ENCODE measurements at regions not wholly inside any gene's neighbourhood (a gene's known extent, or its start where the extent isn't known, plus 50 kb on each side); places are given as distances from the start of the nearest gene placed in this dataset.

- H3K9ac ChIP-seq (ENCODE audit: low read depth in 1 of 2, low read length in 2 of 2): no peak overlapping the region
- WGBS: 47% methylated on average over 1 of the region's 1 CpG
- H3K36me3 ChIP-seq (ENCODE audit: control insufficient read depth in 4 of 4, insufficient read depth in 3 of 4, low read depth in 1 of 4, low read length in 3 of 4): no peaks in the 10 kb centered on the region
- peaks cover 0 to 3% (median 0%) of the 10 kb centered on the region in 4 donors for H3K27me3 ChIP-seq (ENCODE audit: control insufficient read depth in 4 of 4, insufficient read depth in 4 of 4, low read length in 3 of 4)
- H3K4me1 ChIP-seq (ENCODE audit: control insufficient read depth in 4 of 4, insufficient read depth in 4 of 4, low read length in 3 of 4): no peaks in the 10 kb centered on the region
- no peak for DNase-seq (ENCODE audit: low spot score)
- H3K27ac ChIP-seq (ENCODE audit: low read depth in 1 of 2, low read length in 2 of 2): no peak overlapping the region
- TF ChIP-seq HNF4A (conservative IDR thresholded peaks at IDR 0.05) (no peak), CTCF (IDR thresholded peaks at IDR 0.05; ENCODE audit: low read depth, low read length, missing input control) (no peak), RXRA (IDR thresholded peaks at IDR 0.05) (no peak), FOXA1 (IDR thresholded peaks at IDR 0.05) (no peak), ATF3 (IDR thresholded peaks at IDR 0.05) (no peak), SP1 (IDR thresholded peaks at IDR 0.05) (no peak), TAF1 (conservative IDR thresholded peaks at IDR 0.05) (no peak), YY1 (IDR thresholded peaks at IDR 0.05) (no peak), GABPA (IDR thresholded peaks at IDR 0.05 in 1 of 2, conservative IDR thresholded peaks at IDR 0.05 in 1 of 2) (no peak), REST (IDR thresholded peaks at IDR 0.05) (no peak), JUND (IDR thresholded peaks at IDR 0.05) (no peak)
- no peaks in the 10 kb centered on the region for H3K9me3 ChIP-seq (ENCODE audit: control insufficient read depth in 4 of 4, low read length in 3 of 4)
- H3K4me3 ChIP-seq (ENCODE audit: low read depth in 1 of 3, low read length in 3 of 3): no peak overlapping the region
Observed at GRCh38 chr12:91507754-91508153, 325.1 kb upstream of the DCN start.

- H3K9ac ChIP-seq (ENCODE audit: low read depth in 1 of 2, low read length in 2 of 2): no peak overlapping the region
- H3K27me3 ChIP-seq (ENCODE audit: control insufficient read depth in 4 of 4, insufficient read depth in 4 of 4, low read length in 3 of 4): peaks cover 0 to 3% (median 0%) of the 10 kb centered on the region in 4 donors
- H3K36me3 ChIP-seq (ENCODE audit: control insufficient read depth in 4 of 4, insufficient read depth in 3 of 4, low read depth in 1 of 4, low read length in 3 of 4): no peaks in the 10 kb centered on the region
- no peaks in the 10 kb centered on the region for H3K4me1 ChIP-seq (ENCODE audit: control insufficient read depth in 4 of 4, insufficient read depth in 4 of 4, low read length in 3 of 4)
- H3K4me3 ChIP-seq (ENCODE audit: low read depth in 1 of 3, low read length in 3 of 3): no peak overlapping the region
- DNase-seq (ENCODE audit: low spot score): no peak
- no peaks in the 10 kb centered on the region for H3K9me3 ChIP-seq (ENCODE audit: control insufficient read depth in 4 of 4, low read length in 3 of 4)
- TF ChIP-seq EGR1 (IDR thresholded peaks at IDR 0.05; ENCODE audit: low read depth in 2 of 2): no peak
- no peak for TF ChIP-seq GABPA (IDR thresholded peaks at IDR 0.05 in 1 of 2, conservative IDR thresholded peaks at IDR 0.05 in 1 of 2)
- TF ChIP-seq SP1 (IDR thresholded peaks at IDR 0.05): no peak
- TF ChIP-seq NR2F2 (IDR thresholded peaks at IDR 0.05): no peak
- no peak for TF ChIP-seq RAD21 (IDR thresholded peaks at IDR 0.05)
- TF ChIP-seq FOXA1 (IDR thresholded peaks at IDR 0.05): no peak
- H3K27ac ChIP-seq (ENCODE audit: low read depth in 1 of 2, low read length in 2 of 2): no peak overlapping the region
- WGBS: 78% methylated on average over 2 of the region's 2 CpGs
Observed at GRCh38 chr12:91506452-91506851, 323.8 kb upstream of the DCN start.

- DNase-seq (ENCODE audit: low spot score): no peak
- H3K27me3 ChIP-seq (ENCODE audit: control insufficient read depth in 4 of 4, insufficient read depth in 4 of 4, low read length in 3 of 4): peaks cover 0 to 3% (median 0%) of the 10 kb centered on the region in 4 donors
- no peak overlapping the region for H3K9ac ChIP-seq (ENCODE audit: low read depth in 1 of 2, low read length in 2 of 2)
- no peak overlapping the region for H3K4me3 ChIP-seq (ENCODE audit: low read depth in 1 of 3, low read length in 3 of 3)
- H3K27ac ChIP-seq (ENCODE audit: low read depth in 1 of 2, low read length in 2 of 2): no peak overlapping the region
- H3K9me3 ChIP-seq (ENCODE audit: control insufficient read depth in 4 of 4, low read length in 3 of 4): no peaks in the 10 kb centered on the region
- H3K36me3 ChIP-seq (ENCODE audit: control insufficient read depth in 4 of 4, insufficient read depth in 3 of 4, low read depth in 1 of 4, low read length in 3 of 4): no peaks in the 10 kb centered on the region
- H3K4me1 ChIP-seq (ENCODE audit: control insufficient read depth in 4 of 4, insufficient read depth in 4 of 4, low read length in 3 of 4): no peaks in the 10 kb centered on the region
- no peak for TF ChIP-seq SP1 (IDR thresholded peaks at IDR 0.05)
- no peak for TF ChIP-seq MAX (IDR thresholded peaks at IDR 0.05)
- TF ChIP-seq HNF4G (IDR thresholded peaks at IDR 0.05): no peak
- TF ChIP-seq HNF4A (conservative IDR thresholded peaks at IDR 0.05): no peak
- TF ChIP-seq FOXA2 (IDR thresholded peaks at IDR 0.05): no peak
- no peak for TF ChIP-seq ATF3 (IDR thresholded peaks at IDR 0.05)
- TF ChIP-seq GABPA (IDR thresholded peaks at IDR 0.05 in 1 of 2, conservative IDR thresholded peaks at IDR 0.05 in 1 of 2): no peak
- TF ChIP-seq TAF1 (conservative IDR thresholded peaks at IDR 0.05): no peak
- TF ChIP-seq EGR1 (IDR thresholded peaks at IDR 0.05; ENCODE audit: low read depth in 2 of 2): no peak
- TF ChIP-seq ZBTB33 (IDR thresholded peaks at IDR 0.05): no peak
- TF ChIP-seq RXRA (IDR thresholded peaks at IDR 0.05): no peak
- no peak for TF ChIP-seq JUND (IDR thresholded peaks at IDR 0.05)
- no peak for TF ChIP-seq RAD21 (IDR thresholded peaks at IDR 0.05)
Observed at GRCh38 chr12:91505006-91505405, 322.4 kb upstream of the DCN start.

All from liver (tissue), 8 donors.